ENCODE measurements at regions not wholly inside any gene's neighbourhood (a gene's known extent, or its start where the extent isn't known, plus 50 kb on each side); places are given as distances from the start of the nearest gene placed in this dataset.

DNA sequence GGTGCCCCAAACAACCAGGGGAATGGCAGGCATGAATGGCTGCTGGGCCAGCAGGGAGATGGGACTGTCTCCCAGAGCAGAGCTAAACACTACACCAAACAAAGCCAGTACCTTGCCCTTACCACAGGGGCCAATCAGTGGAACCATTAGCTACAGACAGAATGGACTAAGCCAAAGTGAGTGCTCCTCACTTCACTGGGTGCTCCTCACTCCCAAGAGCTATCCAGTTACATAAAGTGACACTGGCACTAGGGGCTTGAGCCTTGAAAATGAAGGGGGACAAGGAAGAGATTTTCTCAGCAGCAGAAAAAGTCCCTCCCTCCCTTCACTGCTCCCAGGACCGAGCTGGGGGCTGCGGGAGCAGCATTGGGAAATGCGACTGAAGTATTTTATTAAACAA lies 110.9 kb upstream of the SHB start:
- H3K27ac ChIP-seq (ENCODE audit: low read depth in 2 of 2, low read length in 2 of 2) = no peak overlapping the region
- H3K9ac ChIP-seq (ENCODE audit: low read length in 3 of 3) = no peak overlapping the region
- DNase-seq (no peak), FAIRE-seq (no peak)
- peaks cover 0 to 5% (median 0%) of the 10 kb centered on the region in 3 donors for H3K4me1 ChIP-seq (ENCODE audit: control insufficient read depth in 2 of 3, insufficient read depth in 2 of 3, low read depth in 1 of 3, low read length in 3 of 3)
- TF ChIP-seq, protein P1, sequence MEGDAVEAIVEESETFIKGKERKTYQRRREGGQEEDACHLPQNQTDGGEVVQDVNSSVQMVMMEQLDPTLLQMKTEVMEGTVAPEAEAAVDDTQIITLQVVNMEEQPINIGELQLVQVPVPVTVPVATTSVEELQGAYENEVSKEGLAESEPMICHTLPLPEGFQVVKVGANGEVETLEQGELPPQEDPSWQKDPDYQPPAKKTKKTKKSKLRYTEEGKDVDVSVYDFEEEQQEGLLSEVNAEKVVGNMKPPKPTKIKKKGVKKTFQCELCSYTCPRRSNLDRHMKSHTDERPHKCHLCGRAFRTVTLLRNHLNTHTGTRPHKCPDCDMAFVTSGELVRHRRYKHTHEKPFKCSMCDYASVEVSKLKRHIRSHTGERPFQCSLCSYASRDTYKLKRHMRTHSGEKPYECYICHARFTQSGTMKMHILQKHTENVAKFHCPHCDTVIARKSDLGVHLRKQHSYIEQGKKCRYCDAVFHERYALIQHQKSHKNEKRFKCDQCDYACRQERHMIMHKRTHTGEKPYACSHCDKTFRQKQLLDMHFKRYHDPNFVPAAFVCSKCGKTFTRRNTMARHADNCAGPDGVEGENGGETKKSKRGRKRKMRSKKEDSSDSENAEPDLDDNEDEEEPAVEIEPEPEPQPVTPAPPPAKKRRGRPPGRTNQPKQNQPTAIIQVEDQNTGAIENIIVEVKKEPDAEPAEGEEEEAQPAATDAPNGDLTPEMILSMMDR (IDR thresholded peaks at IDR 0.05; ENCODE audit: borderline replicate concordance, extremely low read depth, insufficient read depth) = no peak
- no peak overlapping the region for H3K4me3 ChIP-seq (ENCODE audit: low read length in 3 of 3)
- H3K9me3 ChIP-seq (ENCODE audit: control insufficient read depth in 2 of 3, insufficient read depth in 1 of 3, low read length in 3 of 3) = no peaks in the 10 kb centered on the region
- no peaks in the 10 kb centered on the region for H3K36me3 ChIP-seq (ENCODE audit: control insufficient read depth in 2 of 3, insufficient read depth in 3 of 3, low read length in 3 of 3)
- H3K27me3 ChIP-seq (ENCODE audit: control insufficient read depth, insufficient read depth, low read length) = no peaks in the 10 kb centered on the region
- intact Hi-C loops (cut with DNase I) = no loop called here

DNA sequence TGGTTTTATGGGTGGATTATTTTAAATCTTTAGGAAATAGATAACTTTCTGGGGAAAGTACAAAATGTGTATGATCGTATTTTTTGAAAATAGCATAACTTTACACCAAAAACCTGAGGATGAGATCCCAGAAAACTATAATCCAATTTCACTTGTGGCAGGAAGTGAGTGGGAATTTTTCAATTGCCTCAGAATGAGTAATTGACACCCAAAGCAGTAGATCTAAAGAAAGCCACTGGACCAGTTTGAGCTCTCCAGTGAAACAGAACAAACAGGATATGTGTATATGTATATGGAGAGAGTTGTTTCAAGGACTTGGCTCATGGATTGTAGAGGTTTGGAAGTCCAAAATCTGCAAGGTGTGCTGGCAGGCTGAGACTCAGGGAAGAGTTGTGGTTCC lies 109.2 kb upstream of the SHB start:
- intact Hi-C loops (cut with DNase I) = no loop called here
- Histone ChIP-seq H3K27me3 (ENCODE audit: control insufficient read depth, insufficient read depth, low read length) (no peaks in the 10 kb centered on the region), H3K4me3 (ENCODE audit: low read length in 3 of 3) (no peak overlapping the region), H3K27ac (ENCODE audit: low read depth in 2 of 2, low read length in 2 of 2) (no peak overlapping the region), H3K9me3 (ENCODE audit: control insufficient read depth in 2 of 3, insufficient read depth in 1 of 3, low read length in 3 of 3) (no peaks in the 10 kb centered on the region), H3K4me1 (ENCODE audit: control insufficient read depth in 2 of 3, insufficient read depth in 2 of 3, low read depth in 1 of 3, low read length in 3 of 3) (peaks cover 0 to 5% (median 0%) of the 10 kb centered on the region in 3 donors), H3K9ac (ENCODE audit: low read length in 3 of 3) (no peak overlapping the region), H3K36me3 (ENCODE audit: control insufficient read depth in 2 of 3, insufficient read depth in 3 of 3, low read length in 3 of 3) (no peaks in the 10 kb centered on the region)
- TF ChIP-seq, protein P1 (IDR thresholded peaks at IDR 0.05; ENCODE audit: borderline replicate concordance, extremely low read depth, insufficient read depth) = no peak
- FAIRE-seq (no peak), DNase-seq (peak in 1 of 5 donors; percentile 34)

DNA sequence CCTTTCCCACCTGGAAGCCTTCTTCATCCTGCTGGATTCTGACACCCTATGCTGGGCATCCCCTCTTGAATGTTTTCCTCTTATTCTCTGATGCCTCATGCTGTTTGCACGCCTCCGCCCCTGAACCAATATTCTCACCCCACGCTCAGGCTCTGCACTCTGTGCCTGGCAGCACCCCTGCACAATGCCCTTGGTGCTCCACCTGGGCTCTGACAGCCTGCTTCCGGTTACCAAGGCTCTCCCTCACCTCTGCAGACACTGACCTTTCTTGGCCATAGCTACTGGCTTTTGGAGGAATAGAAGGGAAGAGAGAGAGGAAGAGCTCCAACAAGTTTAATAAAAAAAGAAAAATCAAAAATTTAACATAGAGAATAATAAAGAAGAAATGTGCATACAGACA lies 108.7 kb upstream of the SHB start:
- no peaks in the 10 kb centered on the region for H3K36me3 ChIP-seq (ENCODE audit: control insufficient read depth in 2 of 3, insufficient read depth in 3 of 3, low read length in 3 of 3)
- no peak overlapping the region for H3K27ac ChIP-seq (ENCODE audit: low read depth in 2 of 2, low read length in 2 of 2)
- TF ChIP-seq, protein P1 (IDR thresholded peaks at IDR 0.05; ENCODE audit: borderline replicate concordance, extremely low read depth, insufficient read depth) = no peak
- H3K27me3 ChIP-seq (ENCODE audit: control insufficient read depth, insufficient read depth, low read length) = no peaks in the 10 kb centered on the region
- no peak overlapping the region for H3K4me3 ChIP-seq (ENCODE audit: low read length in 3 of 3)
- peaks cover 0 to 7% (median 0%) of the 10 kb centered on the region in 3 donors for H3K4me1 ChIP-seq (ENCODE audit: control insufficient read depth in 2 of 3, insufficient read depth in 2 of 3, low read depth in 1 of 3, low read length in 3 of 3)
- H3K9ac ChIP-seq (ENCODE audit: low read length in 3 of 3) = no peak overlapping the region
- DNase-seq (no peak), FAIRE-seq (no peak)
- no peaks in the 10 kb centered on the region for H3K9me3 ChIP-seq (ENCODE audit: control insufficient read depth in 2 of 3, insufficient read depth in 1 of 3, low read length in 3 of 3)
- intact Hi-C loops (cut with DNase I) = no loop called here

DNA sequence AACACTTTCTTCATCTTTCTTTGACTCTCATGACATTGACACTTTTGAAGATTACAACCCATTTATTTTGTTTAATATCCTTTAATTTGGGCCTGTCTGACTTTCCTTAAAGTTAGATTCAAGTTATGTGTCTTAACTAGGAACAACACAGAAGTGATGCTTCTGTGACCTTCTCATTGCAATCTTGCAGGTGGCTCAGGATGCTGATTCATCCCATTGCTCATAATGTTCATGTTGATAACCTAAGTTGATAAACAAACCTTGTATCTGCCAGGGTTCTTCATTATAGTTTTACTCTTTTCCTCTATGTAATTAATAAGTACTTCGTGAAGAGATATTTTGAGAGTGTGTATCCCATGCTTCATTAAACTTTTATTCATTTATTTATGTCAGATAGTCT lies 107.2 kb upstream of the SHB start:
- TF ChIP-seq, protein P1 (IDR thresholded peaks at IDR 0.05; ENCODE audit: borderline replicate concordance, extremely low read depth, insufficient read depth) = no peak
- peaks cover 0 to 8% (median 0%) of the 10 kb centered on the region in 3 donors for H3K4me1 ChIP-seq (ENCODE audit: control insufficient read depth in 2 of 3, insufficient read depth in 2 of 3, low read depth in 1 of 3, low read length in 3 of 3)
- no peaks in the 10 kb centered on the region for H3K27me3 ChIP-seq (ENCODE audit: control insufficient read depth, insufficient read depth, low read length)
- FAIRE-seq (no peak), DNase-seq (no peak)
- no peaks in the 10 kb centered on the region for H3K36me3 ChIP-seq (ENCODE audit: control insufficient read depth in 2 of 3, insufficient read depth in 3 of 3, low read length in 3 of 3)
- H3K27ac ChIP-seq (ENCODE audit: low read depth in 2 of 2, low read length in 2 of 2) = no peak overlapping the region
- H3K4me3 ChIP-seq (ENCODE audit: low read length in 3 of 3) = no peak overlapping the region
- intact Hi-C loops (cut with DNase I) = no loop called here
- H3K9me3 ChIP-seq (ENCODE audit: control insufficient read depth in 2 of 3, insufficient read depth in 1 of 3, low read length in 3 of 3) = no peaks in the 10 kb centered on the region
- no peak overlapping the region for H3K9ac ChIP-seq (ENCODE audit: low read length in 3 of 3)
